OCI-LY1 (cell line): ENCODE measurements at regions not wholly inside any gene's neighbourhood (a gene's known extent, or its start where the extent isn't known, plus 50 kb on each side); places are given as distances from the start of the nearest gene placed in this dataset.

ENCODE experiments used
- H2AFZ ChIP-seq: fragments of 200-600 bp; sonication (generic), shearing (Covaris generic); 2 replicates; pipeline ENCODE4 v1.6.0; 2014; ENCODE audit warnings: antibody characterized with exemption, mild to moderate bottlenecking, low read length
- H3F3A ChIP-seq: fragments of 200-600 bp; sonication (generic), shearing (Covaris generic); 2 replicates; pipeline ENCODE4 v1.6.0; 2014; ENCODE audit warnings: mild to moderate bottlenecking, antibody characterized with exemption, low read length, moderate library complexity; ENCODE audit not compliant: insufficient read depth
- H3K27ac ChIP-seq: fragments of 200-600 bp; sonication (generic); 2 replicates; pipeline ENCODE4 v1.5.1; 2014; ENCODE audit warnings: low read length, mixed run types, mild to moderate bottlenecking, low read depth; ENCODE audit not compliant: poor library complexity, severe bottlenecking
- H3K27me3 ChIP-seq: fragments of 200-600 bp; sonication (generic); 2 replicates; pipeline ENCODE4 v1.6.0; 2014; ENCODE audit warnings: antibody characterized with exemption, mild to moderate bottlenecking, low read length, moderate library complexity; ENCODE audit not compliant: insufficient read depth
- H3K36me3 ChIP-seq: fragments of 200-600 bp; sonication (generic); 2 replicates; pipeline ENCODE4 v1.6.1; 2014; ENCODE audit warnings: mild to moderate bottlenecking, antibody characterized with exemption, low read length, moderate library complexity, mixed read lengths; ENCODE audit not compliant: insufficient read depth
- H3K4me1 ChIP-seq: fragments of 200-600 bp; sonication (generic); 2 replicates; pipeline ENCODE4 v1.5.1; 2014; ENCODE audit warnings: mild to moderate bottlenecking, low read length, moderate library complexity; ENCODE audit not compliant: insufficient read depth, severe bottlenecking
- H3K4me2 ChIP-seq: fragments of 200-600 bp; sonication (generic), shearing (Covaris generic); 2 replicates; pipeline ENCODE4 v1.6.1; 2014; ENCODE audit warnings: low read length
- H3K4me3 ChIP-seq: fragments of 200-600 bp; sonication (generic); 2 replicates; pipeline ENCODE4 v1.5.1; 2014; ENCODE audit warnings: low read length, low read depth, mild to moderate bottlenecking, mixed read lengths; ENCODE audit not compliant: poor library complexity, severe bottlenecking
- H3K79me2 ChIP-seq: fragments of 200-600 bp; shearing (Covaris generic); 2 replicates; pipeline ENCODE4 v1.6.1; 2016; ENCODE audit warnings: mixed run types, low read length, mixed read lengths; ENCODE audit not compliant: insufficient read depth
- H3K9ac ChIP-seq: fragments of 200-600 bp; sonication (generic), shearing (Covaris generic); 2 replicates; pipeline ENCODE4 v1.6.1; 2014; ENCODE audit warnings: mild to moderate bottlenecking, low read length, mixed read lengths
- H3K9me2 ChIP-seq: fragments of 200-600 bp; sonication (generic), shearing (Covaris generic); 2 replicates; pipeline ENCODE4 v1.6.1; 2014; ENCODE audit warnings: low read depth, mild to moderate bottlenecking, low read length, mixed read lengths
- H3K9me3 ChIP-seq: fragments of 200-600 bp; shearing (Covaris generic); 2 replicates; pipeline ENCODE4 v1.6.1; 2014; ENCODE audit warnings: low read length, mixed read lengths
- H4K20me1 ChIP-seq: fragments of 200-600 bp; sonication (generic), shearing (Covaris generic); 2 replicates; pipeline ENCODE4 v1.6.0; 2016; ENCODE audit warnings: mild to moderate bottlenecking, low read length; ENCODE audit not compliant: insufficient read depth
- EZH2 ChIP-seq: fragments of 200-600 bp; sonication (generic), shearing (Covaris generic); IDR thresholded peaks from 2 replicates; pipeline ENCODE4 v1.8.0; 2017; ENCODE audit warnings: borderline replicate concordance, mixed run types, mild to moderate bottlenecking, antibody characterized with exemption, low read length, moderate library complexity, mixed read lengths
- TF ChIP-seq, protein P1 (sequence below): fragments of 200-600 bp; sonication (generic), shearing (Covaris generic); IDR thresholded peaks from 2 replicates; pipeline ENCODE4 v1.5.1; 2017; ENCODE audit warnings: mild to moderate bottlenecking, antibody characterized with exemption, low read length, moderate library complexity, mixed read lengths

DNA sequence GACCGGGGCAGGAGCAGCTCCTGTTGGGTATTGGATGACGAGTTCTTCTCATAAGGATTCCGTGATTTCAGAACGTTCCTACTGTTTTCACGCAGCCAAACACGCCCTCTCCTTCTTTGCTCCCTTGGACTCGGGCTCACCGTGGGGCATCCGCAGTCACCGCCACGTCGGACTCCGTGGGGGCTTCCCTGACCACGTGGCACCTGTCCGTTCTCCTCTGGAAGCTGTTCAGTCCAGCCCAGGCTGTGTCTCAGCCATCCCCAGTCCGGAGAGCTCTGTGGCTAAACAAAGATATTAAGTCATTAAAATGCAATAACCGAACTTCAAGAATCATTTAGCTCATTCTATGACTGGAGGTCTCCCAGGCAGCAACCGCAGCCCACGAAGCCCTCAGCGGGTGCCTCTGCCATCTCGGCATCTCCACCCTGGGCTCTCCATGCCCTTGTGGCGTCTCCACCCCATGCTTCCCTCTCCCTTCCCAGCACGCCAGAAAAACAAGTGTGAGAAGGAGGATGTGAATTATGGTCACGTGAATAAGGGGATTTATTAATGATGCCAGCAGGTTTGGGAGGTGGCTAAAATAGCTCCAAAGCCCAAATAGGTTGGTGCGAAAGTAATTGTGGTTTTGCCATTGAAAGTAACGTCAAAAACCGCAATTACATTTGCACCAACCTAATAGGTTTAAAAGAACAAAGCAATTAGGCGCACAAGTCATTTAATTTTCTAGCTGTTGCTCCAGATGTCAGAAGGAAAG lies 224.6 kb upstream of the PPP2R2D start:
- no peaks in the 10 kb centered on the region for H3F3A ChIP-seq
- no peaks in the 10 kb centered on the region for H3K79me2 ChIP-seq
- H3K27me3 ChIP-seq, result no peaks in the 10 kb centered on the region
- no peaks in the 10 kb centered on the region for H3K9me3 ChIP-seq
- no peaks in the 10 kb centered on the region for H4K20me1 ChIP-seq
- no peaks in the 10 kb centered on the region for H3K9me2 ChIP-seq
- no peaks in the 10 kb centered on the region for H3K4me1 ChIP-seq
- H3K27ac ChIP-seq, result no peak overlapping the region
- no peak overlapping the region for H2AFZ ChIP-seq
- no peak overlapping the region for H3K4me3 ChIP-seq
- no peak overlapping the region for H3K4me2 ChIP-seq
- no peak overlapping the region for H3K9ac ChIP-seq
- H3K36me3 ChIP-seq, result no peaks in the 10 kb centered on the region
- TF ChIP-seq, protein P1, sequence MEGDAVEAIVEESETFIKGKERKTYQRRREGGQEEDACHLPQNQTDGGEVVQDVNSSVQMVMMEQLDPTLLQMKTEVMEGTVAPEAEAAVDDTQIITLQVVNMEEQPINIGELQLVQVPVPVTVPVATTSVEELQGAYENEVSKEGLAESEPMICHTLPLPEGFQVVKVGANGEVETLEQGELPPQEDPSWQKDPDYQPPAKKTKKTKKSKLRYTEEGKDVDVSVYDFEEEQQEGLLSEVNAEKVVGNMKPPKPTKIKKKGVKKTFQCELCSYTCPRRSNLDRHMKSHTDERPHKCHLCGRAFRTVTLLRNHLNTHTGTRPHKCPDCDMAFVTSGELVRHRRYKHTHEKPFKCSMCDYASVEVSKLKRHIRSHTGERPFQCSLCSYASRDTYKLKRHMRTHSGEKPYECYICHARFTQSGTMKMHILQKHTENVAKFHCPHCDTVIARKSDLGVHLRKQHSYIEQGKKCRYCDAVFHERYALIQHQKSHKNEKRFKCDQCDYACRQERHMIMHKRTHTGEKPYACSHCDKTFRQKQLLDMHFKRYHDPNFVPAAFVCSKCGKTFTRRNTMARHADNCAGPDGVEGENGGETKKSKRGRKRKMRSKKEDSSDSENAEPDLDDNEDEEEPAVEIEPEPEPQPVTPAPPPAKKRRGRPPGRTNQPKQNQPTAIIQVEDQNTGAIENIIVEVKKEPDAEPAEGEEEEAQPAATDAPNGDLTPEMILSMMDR, result no peak
- TF ChIP-seq EZH2, result no peak

DNA sequence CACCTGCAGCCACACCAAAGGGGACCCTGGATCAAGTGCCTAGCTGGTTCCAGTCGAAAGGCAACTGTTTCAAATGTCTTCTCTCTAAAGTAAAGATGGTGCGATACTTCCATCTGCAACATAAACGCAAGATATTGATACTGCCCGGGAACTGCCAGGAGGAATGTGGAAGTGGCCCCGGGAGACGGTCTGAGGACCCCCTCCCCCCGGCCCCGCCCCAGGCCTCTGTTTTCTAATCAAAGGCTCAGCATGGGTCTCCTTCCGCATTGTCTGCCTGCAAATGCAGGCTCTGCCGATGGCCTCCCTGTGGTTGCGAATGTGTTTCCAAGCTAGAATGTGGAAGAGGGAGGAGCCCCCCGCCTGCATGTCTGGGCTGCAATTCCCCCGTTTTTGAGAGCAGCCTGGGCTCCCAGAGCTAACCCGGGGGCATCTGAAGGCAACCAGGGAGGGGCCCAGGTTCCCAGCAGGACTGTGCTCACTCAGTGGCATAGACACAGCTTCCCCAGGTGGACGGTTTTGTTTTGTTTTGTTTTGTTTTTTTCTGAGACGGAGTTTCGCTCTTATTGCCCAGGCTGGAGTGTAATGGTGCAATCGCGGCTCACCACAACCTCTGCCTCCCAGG lies 223.9 kb upstream of the PPP2R2D start:
- H3K9me2 ChIP-seq, result no peaks in the 10 kb centered on the region
- no peaks in the 10 kb centered on the region for H3K9me3 ChIP-seq
- no peaks in the 10 kb centered on the region for H3F3A ChIP-seq
- H3K27me3 ChIP-seq, result no peaks in the 10 kb centered on the region
- H3K27ac ChIP-seq, result no peak overlapping the region
- H3K4me3 ChIP-seq, result no peak overlapping the region
- H3K4me2 ChIP-seq, result no peak overlapping the region
- H3K36me3 ChIP-seq, result no peaks in the 10 kb centered on the region
- H3K4me1 ChIP-seq, result no peaks in the 10 kb centered on the region
- H2AFZ ChIP-seq, result no peak overlapping the region
- TF ChIP-seq EZH2, result no peak
- TF ChIP-seq, protein P1, result no peak
- no peaks in the 10 kb centered on the region for H3K79me2 ChIP-seq
- no peaks in the 10 kb centered on the region for H4K20me1 ChIP-seq
- no peak overlapping the region for H3K9ac ChIP-seq

DNA sequence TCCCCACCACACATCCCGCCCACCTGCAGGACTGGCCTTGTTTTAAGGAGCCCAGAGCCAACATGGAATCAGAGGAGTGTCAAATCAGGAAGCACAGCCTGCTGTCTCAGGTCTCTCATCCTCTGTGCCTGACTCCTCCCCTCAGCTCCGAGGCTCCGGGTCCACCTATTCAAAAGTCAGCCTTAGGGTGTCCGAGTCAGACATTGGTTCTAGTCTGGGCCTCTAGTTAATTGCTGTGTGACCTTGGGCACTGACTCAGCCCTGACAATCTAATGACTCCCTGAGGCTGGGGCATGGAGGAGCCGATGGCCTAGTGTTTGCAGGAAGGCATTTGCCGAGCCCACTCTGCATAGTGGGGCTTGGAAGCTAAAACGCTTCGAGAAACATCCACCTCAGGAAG lies 223.1 kb upstream of the PPP2R2D start:
- Histone ChIP-seq H3K27ac (no peak overlapping the region), H2AFZ (no peak overlapping the region), H3K9ac (no peak overlapping the region), H3K4me1 (no peaks in the 10 kb centered on the region), H3K4me2 (no peak overlapping the region), H3K36me3 (no peaks in the 10 kb centered on the region), H3F3A (no peaks in the 10 kb centered on the region), H3K9me2 (no peaks in the 10 kb centered on the region), H3K79me2 (no peaks in the 10 kb centered on the region), H3K27me3 (no peaks in the 10 kb centered on the region), H4K20me1 (no peaks in the 10 kb centered on the region), H3K4me3 (no peak overlapping the region), H3K9me3 (no peaks in the 10 kb centered on the region)
- TF ChIP-seq, protein P1, result no peak
- TF ChIP-seq EZH2, result no peak
